HL-60 (cell line): ENCODE measurements at regions not wholly inside any gene's neighbourhood (a gene's known extent, or its start where the extent isn't known, plus 50 kb on each side); places are given as distances from the start of the nearest gene placed in this dataset.

Experiments
- CTCF ChIP-seq: IDR thresholded peaks from one replicate; pipeline ENCODE4 v1.5.1; 2011; ENCODE audit warnings: low read length, control low read depth, inconsistent platforms; ENCODE audit not compliant: insufficient read depth
- GABPA ChIP-seq: IDR thresholded peaks from 2 replicates; pipeline ENCODE4 v1.6.1; 2012; ENCODE audit warnings: low read depth
- POLR2AphosphoS5 ChIP-seq: IDR thresholded peaks from 2 replicates; pipeline ENCODE4 v1.6.1; 2012; ENCODE audit warnings: low read depth
- REST ChIP-seq: IDR thresholded peaks from 2 replicates; pipeline ENCODE4 v1.6.1; 2012; ENCODE audit warnings: low read depth; ENCODE audit not compliant: insufficient replicate concordance
- SPI1 ChIP-seq: IDR thresholded peaks from 2 replicates; pipeline ENCODE4 v1.6.1; 2012; ENCODE audit warnings: low read depth, mild to moderate bottlenecking, borderline replicate concordance

- no peak for TF ChIP-seq CTCF
- no peak for TF ChIP-seq POLR2AphosphoS5
- TF ChIP-seq GABPA = no peak
- no peak for TF ChIP-seq REST
- no peak for TF ChIP-seq SPI1
These were observed 1448.3 kb upstream of the DDX18 start for GRCh38 chr2:116366212-116366611.
